ENCODE measurements at regions not wholly inside any gene's neighbourhood (a gene's known extent, or its start where the extent isn't known, plus 50 kb on each side); places are given as distances from the start of the nearest gene placed in this dataset.

DNA sequence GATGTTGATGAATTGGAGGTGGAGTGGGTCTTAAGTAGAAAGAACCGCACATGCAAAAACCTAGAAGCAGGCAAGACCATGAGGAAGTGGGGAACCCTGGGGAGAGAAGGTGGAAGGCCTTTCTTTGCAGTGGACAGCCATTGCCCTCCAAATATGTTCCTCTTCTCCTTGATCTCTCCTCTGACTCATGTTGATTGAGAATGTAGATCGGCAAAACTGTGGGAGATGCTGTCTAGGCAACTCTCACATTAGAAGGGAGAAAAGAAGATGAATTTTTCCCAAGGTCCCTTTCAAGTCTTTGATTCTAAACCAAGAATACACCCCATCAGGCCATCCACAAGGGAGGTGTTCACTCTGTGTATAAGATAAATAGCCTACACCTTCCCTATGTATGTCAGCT, 257.5 kb downstream of the MSRB3 start:
- H3K27ac ChIP-seq, result no peak overlapping the region
- no peak for TF ChIP-seq CTCF (conservative IDR thresholded peaks at IDR 0.05)

DNA sequence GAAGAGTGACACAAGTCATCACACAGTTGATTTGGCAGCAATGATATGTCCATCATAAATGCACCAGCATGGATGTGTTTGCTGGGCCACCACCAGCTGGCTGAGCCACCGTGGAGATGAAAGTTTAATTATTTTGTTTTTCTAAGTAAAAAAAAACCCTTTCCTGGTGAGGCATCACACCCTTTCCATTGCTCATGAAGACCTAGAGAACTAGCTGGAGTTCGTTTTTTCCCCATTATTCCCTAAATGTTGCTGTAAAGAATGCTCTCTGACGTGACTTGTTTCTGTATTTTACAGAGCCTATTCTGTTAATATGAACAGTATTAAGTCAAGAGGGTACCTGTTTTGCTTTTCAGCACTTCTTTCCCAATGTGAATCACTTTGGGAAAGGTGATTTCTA, 257.9 kb downstream of the MSRB3 start:
- no peak overlapping the region for H3K27ac ChIP-seq
- no peak for TF ChIP-seq CTCF (conservative IDR thresholded peaks at IDR 0.05)

- no peak for TF ChIP-seq CTCF (conservative IDR thresholded peaks at IDR 0.05)
- no peak overlapping the region for H3K27ac ChIP-seq
These were observed 258.6 kb downstream of the MSRB3 start for GRCh38 chr12:65536876-65537681.

- no peak for TF ChIP-seq CTCF (conservative IDR thresholded peaks at IDR 0.05)
- H3K27ac ChIP-seq, result no peak overlapping the region
These were observed 259.5 kb downstream of the MSRB3 start for GRCh38 chr12:65537978-65538377.

GRCh38 chr12:65539023-65539422, 260.5 kb downstream of the MSRB3 start:
- no peak for TF ChIP-seq CTCF (conservative IDR thresholded peaks at IDR 0.05)

GRCh38 chr12:65540140-65540539, 261.7 kb downstream of the MSRB3 start:
- no peak for TF ChIP-seq CTCF (conservative IDR thresholded peaks at IDR 0.05)
- H3K27ac ChIP-seq, result no peak overlapping the region

More at GRCh38 chr12:65539023-65539422, 260.5 kb downstream of the MSRB3 start:
- no peak overlapping the region for H3K27ac ChIP-seq

GRCh38 chr12:65546528-65546927, 268.0 kb downstream of the MSRB3 start:
- H3K27ac ChIP-seq, result no peak overlapping the region

More at GRCh38 chr12:65546528-65546927, 268.0 kb downstream of the MSRB3 start:
- no peak for TF ChIP-seq CTCF (conservative IDR thresholded peaks at IDR 0.05)

Measured in VCaP (cell line).